BLaER1 treated with 17β-estradiol and CSF1 and Interleukin-3, amounts not matched to agents 10 nM and 100 nM (cell line): ENCODE measurements at regions not wholly inside any gene's neighbourhood (a gene's known extent, or its start where the extent isn't known, plus 50 kb on each side); places are given as distances from the start of the nearest gene placed in this dataset.

Source experiments
- H3K27ac ChIP-seq, 11 experiments: shearing (Covaris generic); formaldehyde crosslinking; 2 replicates each; pipeline ENCODE4 v1.8.1; 2022
- H3K27me3 ChIP-seq, 11 experiments: shearing (Covaris generic); formaldehyde crosslinking; 2 replicates each; pipeline ENCODE4 v1.8.1; 2022
- H3K36me3 ChIP-seq, 11 experiments: shearing (Covaris generic); formaldehyde crosslinking; 2 replicates each; pipeline ENCODE4 v1.8.1; 2022
- H3K4me1 ChIP-seq, 10 experiments: shearing (Covaris generic); formaldehyde crosslinking; 2 replicates each; pipeline ENCODE4 v1.8.1; 2022
- H3K4me2 ChIP-seq, 11 experiments: shearing (Covaris generic); formaldehyde crosslinking; 2 replicates each; pipeline ENCODE4 v1.8.1; 2022
- H3K4me3 ChIP-seq, 10 experiments: shearing (Covaris generic); formaldehyde crosslinking; 2 replicates each; pipeline ENCODE4 v1.8.1; 2022
- H3K9ac ChIP-seq, 11 experiments: shearing (Covaris generic); formaldehyde crosslinking; 2 replicates each; pipeline ENCODE4 v1.8.1; 2022
- H3K9me3 ChIP-seq, 11 experiments: shearing (Covaris generic); formaldehyde crosslinking; replicated peaks in 1 of 11; 2 replicates each; pipeline ENCODE4 v1.8.1; 2022
- H4K20me1 ChIP-seq, 11 experiments: shearing (Covaris generic); formaldehyde crosslinking; 2 replicates each; pipeline ENCODE4 v1.8.1; 2022
- Cebpa-rat ChIP-seq, 11 experiments: shearing (Covaris generic); IDR thresholded peaks; 2 replicates each; pipeline ENCODE4 v1.8.1; 2022

DNA sequence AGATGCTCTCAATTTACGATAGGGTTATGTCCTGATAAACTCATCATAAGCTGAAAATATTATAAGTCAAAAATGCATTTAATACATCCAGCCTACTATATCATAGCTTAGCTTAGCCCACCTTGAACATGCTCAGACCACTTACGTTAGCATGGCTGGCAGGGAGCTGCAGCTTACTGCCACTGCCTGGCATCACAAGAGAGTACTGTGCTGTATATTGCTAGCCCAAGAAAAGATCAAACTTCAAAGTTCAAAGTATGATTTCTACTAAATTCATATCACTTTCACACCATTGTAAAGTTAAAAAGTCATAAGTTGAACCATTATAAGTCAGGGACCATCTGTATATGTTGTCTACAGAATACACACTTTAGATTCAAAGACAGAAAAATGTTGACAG is 91.6 kb downstream of the HYCC1 start:
- Histone ChIP-seq H3K9me3 (peaks cover 12 to 37% (median 25%) of the 10 kb centered on the region in 11 experiments; a peak in 21 of 22 replicates), H3K27me3 (no peaks in the 10 kb centered on the region), H3K36me3 (peaks cover 0 to 9% (median 0%) of the 10 kb centered on the region in 11 experiments; a peak in 2 of 22 replicates), H3K4me3 (no peak overlapping the region), H3K4me1 (peaks cover 0 to 5% (median 0%) of the 10 kb centered on the region in 10 experiments; a peak in 3 of 20 replicates), H4K20me1 (no peaks in the 10 kb centered on the region), H3K4me2 (no peak overlapping the region), H3K9ac (no peak overlapping the region), H3K27ac (no peak overlapping the region)
- no peak for TF ChIP-seq Cebpa-rat (IDR thresholded peaks at IDR 0.05)

DNA sequence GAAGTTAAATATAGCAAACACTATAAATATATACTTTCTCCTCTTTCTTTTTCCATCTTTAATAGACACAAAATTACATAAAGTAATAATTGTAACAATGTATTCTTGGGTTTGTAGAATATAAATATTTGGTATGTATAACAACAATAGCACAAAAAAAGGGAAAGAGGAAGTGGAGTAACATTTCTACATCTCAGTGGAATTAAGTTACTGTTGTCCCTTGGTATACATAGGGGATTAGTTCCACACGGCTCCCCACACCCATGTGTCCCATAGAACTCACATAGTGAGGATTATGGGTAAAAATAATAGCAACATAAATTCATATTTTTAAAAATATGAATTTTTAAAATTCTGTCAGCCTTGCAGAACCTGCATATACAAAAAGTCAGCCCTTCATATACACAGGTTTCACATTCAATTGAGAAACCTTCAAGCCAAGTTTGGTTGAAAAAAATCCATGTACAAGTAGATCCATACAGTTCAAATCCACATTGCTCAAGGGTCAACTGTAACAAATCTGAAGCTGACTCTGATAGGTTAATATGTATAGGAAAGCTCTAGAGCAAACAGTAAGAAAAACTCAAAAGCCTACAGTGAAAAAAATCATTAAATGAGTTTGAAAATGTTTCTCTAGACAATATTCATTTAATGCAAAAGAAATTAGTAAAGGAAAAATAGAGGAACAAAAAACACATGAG is 92.4 kb downstream of the HYCC1 start:
- peaks cover 0 to 14% (median 0%) of the 10 kb centered on the region in 11 experiments; a peak in 2 of 22 replicates for H3K36me3 ChIP-seq
- H3K27me3 ChIP-seq: no peaks in the 10 kb centered on the region
- no peaks in the 10 kb centered on the region for H4K20me1 ChIP-seq
- H3K4me3 ChIP-seq: no peak overlapping the region
- no peak overlapping the region for H3K4me2 ChIP-seq
- no peak overlapping the region for H3K27ac ChIP-seq
- H3K4me1 ChIP-seq: peaks cover 0 to 5% (median 0%) of the 10 kb centered on the region in 10 experiments; a peak in 3 of 20 replicates
- H3K9ac ChIP-seq: no peak overlapping the region
- H3K9me3 ChIP-seq: peaks cover 20 to 45% (median 33%) of the 10 kb centered on the region in 11 experiments; a peak in 21 of 22 replicates
- TF ChIP-seq Cebpa-rat (IDR thresholded peaks at IDR 0.05): no peak

DNA sequence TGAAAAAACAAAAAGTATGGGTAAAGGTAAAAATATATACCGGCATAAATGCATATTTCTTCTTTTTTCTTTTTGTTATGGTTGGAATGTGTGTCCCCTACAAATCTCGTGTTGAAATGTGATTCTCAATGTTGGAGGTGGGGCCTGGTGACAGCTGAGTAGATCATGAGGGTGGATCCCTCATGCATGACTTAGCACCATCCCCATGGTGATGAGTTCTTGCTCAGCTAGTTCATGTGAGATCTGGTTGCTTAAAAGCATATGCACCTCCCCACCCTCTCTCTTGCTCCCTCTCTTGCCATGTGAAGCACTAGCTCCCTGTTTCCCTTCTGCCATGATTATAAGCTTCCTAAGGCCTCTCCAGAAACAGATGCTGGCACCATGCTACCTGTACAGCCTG is 93.3 kb downstream of the HYCC1 start:
- no peak for TF ChIP-seq Cebpa-rat (IDR thresholded peaks at IDR 0.05)
- H3K4me1 ChIP-seq: peaks cover 0 to 5% (median 0%) of the 10 kb centered on the region in 10 experiments; a peak in 3 of 20 replicates
- H4K20me1 ChIP-seq: no peaks in the 10 kb centered on the region
- H3K27me3 ChIP-seq: no peaks in the 10 kb centered on the region
- H3K4me3 ChIP-seq: no peak overlapping the region
- H3K9ac ChIP-seq: no peak overlapping the region
- peaks cover 0 to 14% (median 0%) of the 10 kb centered on the region in 11 experiments; a peak in 3 of 22 replicates for H3K36me3 ChIP-seq
- H3K27ac ChIP-seq: no peak overlapping the region
- H3K9me3 ChIP-seq: peaks cover 28 to 53% (median 42%) of the 10 kb centered on the region in 11 experiments; a peak in 21 of 22 replicates
- peak overlapping the region in 3 of 11 experiments; percentile 2 to 18 (median 18); a peak in 1 of 22 replicates for H3K4me2 ChIP-seq

DNA sequence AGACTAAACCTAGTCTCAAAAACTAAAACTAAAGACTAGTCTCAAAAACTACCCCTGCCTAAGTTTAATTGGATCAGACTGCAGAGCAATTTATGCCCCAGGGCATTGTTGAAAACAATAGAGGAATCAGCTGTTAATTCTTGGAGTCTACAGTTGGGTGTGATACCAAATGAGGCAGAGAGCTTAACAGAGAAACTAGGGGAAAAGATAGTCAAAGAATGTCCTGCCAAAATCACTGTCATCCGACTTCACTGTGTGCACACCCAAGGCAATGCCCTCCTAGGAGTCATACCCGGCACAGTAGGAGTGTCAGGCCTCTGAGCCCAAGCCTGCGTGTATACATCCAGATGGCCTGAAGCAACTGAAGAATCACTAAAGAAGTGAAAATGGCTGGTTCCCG is 90.5 kb upstream of the TOMM7 start:
- H3K9me3 ChIP-seq: peaks cover 30 to 52% (median 40%) of the 10 kb centered on the region in 11 experiments; a peak in 21 of 22 replicates
- no peak overlapping the region for H3K27ac ChIP-seq
- no peaks in the 10 kb centered on the region for H4K20me1 ChIP-seq
- no peaks in the 10 kb centered on the region for H3K27me3 ChIP-seq
- H3K4me1 ChIP-seq: no peaks in the 10 kb centered on the region
- TF ChIP-seq Cebpa-rat (IDR thresholded peaks at IDR 0.05): no peak
- H3K4me2 ChIP-seq: no peak overlapping the region
- H3K36me3 ChIP-seq: peaks cover 0 to 33% (median 0%) of the 10 kb centered on the region in 11 experiments; a peak in 4 of 22 replicates
- H3K4me3 ChIP-seq: no peak overlapping the region
- H3K9ac ChIP-seq: no peak overlapping the region

DNA sequence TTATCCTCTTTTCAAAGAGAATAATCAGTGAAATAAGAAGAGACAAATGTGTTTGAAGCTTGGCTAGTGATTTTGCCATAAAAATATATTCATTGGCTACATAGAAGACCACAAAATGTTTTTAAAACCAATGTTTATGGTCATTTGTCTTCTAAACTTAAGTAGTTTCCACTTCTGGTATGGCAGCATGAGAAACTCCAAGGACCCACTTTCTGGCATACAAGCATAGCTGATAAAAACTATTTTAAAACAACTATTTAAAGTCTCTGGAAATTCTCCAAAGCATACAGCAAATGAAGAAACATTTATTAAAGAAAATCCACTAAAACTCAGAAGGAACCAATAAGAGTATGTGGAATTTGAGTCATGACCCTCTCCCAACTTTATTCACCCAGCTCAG is 89.2 kb upstream of the TOMM7 start:
- peaks cover 0 to 26% (median 0%) of the 10 kb centered on the region in 11 experiments; a peak in 4 of 22 replicates for H3K36me3 ChIP-seq
- no peak overlapping the region for H3K4me2 ChIP-seq
- no peak overlapping the region for H3K9ac ChIP-seq
- no peak overlapping the region for H3K4me3 ChIP-seq
- no peaks in the 10 kb centered on the region for H3K27me3 ChIP-seq
- H3K9me3 ChIP-seq: peaks cover 24 to 44% (median 35%) of the 10 kb centered on the region in 11 experiments; a peak in 21 of 22 replicates
- no peak for TF ChIP-seq Cebpa-rat (IDR thresholded peaks at IDR 0.05)
- no peaks in the 10 kb centered on the region for H3K4me1 ChIP-seq
- no peaks in the 10 kb centered on the region for H4K20me1 ChIP-seq
- H3K27ac ChIP-seq: no peak overlapping the region

DNA sequence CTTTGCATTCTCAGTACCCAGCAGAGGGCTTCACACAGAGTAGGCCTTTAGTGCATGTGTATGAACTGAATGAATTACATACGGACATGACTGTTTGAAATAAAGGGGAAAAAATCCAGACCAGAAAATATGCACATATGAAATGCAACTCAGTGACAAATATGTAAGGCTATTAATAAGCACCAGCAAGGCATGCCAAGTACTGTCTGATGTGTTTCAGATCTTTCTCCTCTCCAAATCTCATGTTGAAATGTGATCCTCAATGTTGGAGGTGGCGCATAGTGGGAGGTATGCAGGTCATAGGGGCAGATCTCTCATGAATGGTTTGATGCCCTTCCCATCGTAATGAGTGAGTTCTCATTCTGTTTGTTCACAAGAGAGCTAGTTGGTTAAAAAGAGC is 87.3 kb upstream of the TOMM7 start:
- Histone ChIP-seq H3K4me1 (no peaks in the 10 kb centered on the region), H4K20me1 (no peaks in the 10 kb centered on the region), H3K36me3 (peaks cover 0 to 26% (median 0%) of the 10 kb centered on the region in 11 experiments; a peak in 4 of 22 replicates), H3K4me3 (no peak overlapping the region), H3K9me3 (peaks cover 8 to 27% (median 16%) of the 10 kb centered on the region in 11 experiments; a peak in 18 of 22 replicates), H3K9ac (no peak overlapping the region), H3K4me2 (no peak overlapping the region), H3K27me3 (no peaks in the 10 kb centered on the region), H3K27ac (no peak overlapping the region)
- TF ChIP-seq Cebpa-rat (IDR thresholded peaks at IDR 0.05): no peak

DNA sequence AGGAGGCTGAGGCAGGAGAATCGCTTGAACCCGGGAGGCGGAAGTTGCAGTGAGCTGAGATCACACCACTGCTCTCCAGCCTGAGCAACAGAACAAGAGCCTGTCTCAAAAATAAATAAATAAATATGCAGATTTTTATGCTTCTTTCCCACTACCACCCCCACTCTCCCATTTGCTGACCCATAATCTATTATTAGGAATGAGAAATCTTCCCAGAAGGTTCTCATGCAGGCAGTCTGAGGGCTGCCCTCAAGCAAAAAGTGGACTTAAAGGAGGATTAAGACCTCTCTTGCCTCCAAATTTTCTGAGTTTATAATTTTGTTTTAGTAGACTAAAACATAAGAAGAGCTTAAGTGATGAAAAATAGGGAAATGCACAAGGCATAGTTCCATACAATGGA is 85.2 kb upstream of the TOMM7 start:
- H3K4me2 ChIP-seq: no peak overlapping the region
- H3K36me3 ChIP-seq: peaks cover 0 to 17% (median 0%) of the 10 kb centered on the region in 11 experiments; a peak in 3 of 22 replicates
- no peaks in the 10 kb centered on the region for H3K27me3 ChIP-seq
- no peak overlapping the region for H3K4me3 ChIP-seq
- H3K4me1 ChIP-seq: no peaks in the 10 kb centered on the region
- peaks cover 0 to 23% (median 4%) of the 10 kb centered on the region in 11 experiments; a peak in 8 of 22 replicates for H3K9me3 ChIP-seq
- H3K27ac ChIP-seq: no peak overlapping the region
- no peaks in the 10 kb centered on the region for H4K20me1 ChIP-seq
- TF ChIP-seq Cebpa-rat (IDR thresholded peaks at IDR 0.05): no peak
- no peak overlapping the region for H3K9ac ChIP-seq

DNA sequence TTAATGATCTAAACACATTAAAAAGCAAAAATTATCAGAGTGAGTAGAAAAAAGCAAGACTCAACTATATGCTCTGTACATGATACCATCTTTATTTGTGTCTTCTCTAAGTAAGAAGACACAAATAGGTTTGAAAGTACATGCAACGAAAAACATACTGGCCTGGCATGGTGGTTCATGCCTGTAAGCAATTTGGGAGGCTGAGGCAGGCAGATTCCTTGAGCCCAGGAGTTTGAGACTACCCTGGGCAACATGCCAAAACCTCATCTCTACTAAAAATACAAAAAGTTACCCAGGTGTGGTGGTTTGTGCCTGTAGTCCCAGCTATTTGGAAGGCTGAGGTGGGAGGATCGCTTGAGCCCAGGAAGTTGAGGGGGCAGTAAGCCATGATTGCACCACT is 78.1 kb upstream of the TOMM7 start:
- Histone ChIP-seq H3K4me1 (no peaks in the 10 kb centered on the region), H3K27me3 (no peaks in the 10 kb centered on the region), H3K36me3 (no peaks in the 10 kb centered on the region), H3K9ac (no peak overlapping the region), H3K27ac (no peak overlapping the region), H3K9me3 (peaks cover 0 to 24% (median 4%) of the 10 kb centered on the region in 11 experiments; a peak in 8 of 22 replicates), H3K4me2 (no peak overlapping the region), H3K4me3 (no peak overlapping the region), H4K20me1 (no peaks in the 10 kb centered on the region)
- no peak for TF ChIP-seq Cebpa-rat (IDR thresholded peaks at IDR 0.05)

DNA sequence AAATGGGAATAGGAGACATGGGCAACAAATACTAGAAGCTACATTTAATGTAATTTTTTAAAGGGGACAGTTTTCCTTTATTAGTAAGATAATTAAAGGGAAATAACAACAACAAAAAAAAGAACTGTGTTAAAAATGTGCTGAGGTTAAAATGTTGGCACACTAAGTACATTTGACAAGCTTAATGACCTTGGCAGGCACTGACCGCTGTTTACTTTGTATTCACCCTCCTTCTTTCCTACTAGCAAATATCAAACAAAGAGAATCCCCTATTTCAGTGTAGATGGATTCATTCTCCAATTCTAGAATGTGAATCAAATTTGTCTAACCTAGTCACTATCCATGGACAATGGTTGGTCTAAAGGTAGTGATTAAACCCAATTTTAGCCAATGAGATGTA is 77.5 kb upstream of the TOMM7 start:
- Histone ChIP-seq H3K27me3 (no peaks in the 10 kb centered on the region), H4K20me1 (no peaks in the 10 kb centered on the region), H3K4me1 (no peaks in the 10 kb centered on the region), H3K36me3 (no peaks in the 10 kb centered on the region), H3K9ac (no peak overlapping the region), H3K4me3 (no peak overlapping the region), H3K4me2 (no peak overlapping the region), H3K27ac (no peak overlapping the region), H3K9me3 (peaks cover 0 to 24% (median 4%) of the 10 kb centered on the region in 11 experiments; a peak in 8 of 22 replicates)
- no peak for TF ChIP-seq Cebpa-rat (IDR thresholded peaks at IDR 0.05)
